HUES64 (cell line): ENCODE measurements at regions not wholly inside any gene's neighbourhood (a gene's known extent, or its start where the extent isn't known, plus 50 kb on each side); places are given as distances from the start of the nearest gene placed in this dataset.

ENCODE experiments used
- H3K27ac ChIP-seq: 2 replicates; pipeline ENCODE4 v1.7.0; 2013; ENCODE audit warnings: low read depth, low read length, inconsistent platforms
- H3K27me3 ChIP-seq: 2 replicates; pipeline ENCODE4 v1.6.1; 2013; ENCODE audit warnings: mild to moderate bottlenecking, low read length; ENCODE audit not compliant: insufficient read depth
- H3K36me3 ChIP-seq: 2 replicates; pipeline ENCODE4 v1.6.1; 2013; ENCODE audit warnings: mild to moderate bottlenecking, low read length; ENCODE audit not compliant: insufficient read depth
- H3K4me1 ChIP-seq: 2 replicates; pipeline ENCODE4 v1.6.1; 2013; ENCODE audit warnings: mild to moderate bottlenecking, low read length, moderate library complexity; ENCODE audit not compliant: insufficient read depth
- H3K4me3 ChIP-seq: 2 replicates; pipeline ENCODE4 v1.5.1; 2013; ENCODE audit warnings: mild to moderate bottlenecking, low read length, moderate library complexity
- H3K9ac ChIP-seq: 2 replicates; pipeline ENCODE4 v1.6.1; 2013; ENCODE audit warnings: mild to moderate bottlenecking, low read depth, low read length
- H3K9me3 ChIP-seq: 2 replicates; pipeline ENCODE4 v1.6.1; 2013; ENCODE audit warnings: low read depth, low read length; ENCODE audit not compliant: insufficient read depth
- WGBS: fragments of 150-250, 120-280 bp; methylation state at CpG from one replicate; pipeline ENCODE4 v1.1.7; 2013; ENCODE audit warnings: missing lambda C conversion rate; 5-methylcytosine and 5-hydroxymethylcytosine counted together

GRCh38 chr3:26068890-26069289 lies 279.0 kb downstream of the OXSM start:
- no peak overlapping the region for H3K9ac ChIP-seq
- H3K27ac ChIP-seq: no peak overlapping the region
- no peaks in the 10 kb centered on the region for H3K4me1 ChIP-seq
- no peaks in the 10 kb centered on the region for H3K9me3 ChIP-seq
- WGBS: 83% methylated on average over 4 of the region's 4 CpGs
- no peak overlapping the region for H3K4me3 ChIP-seq
- H3K27me3 ChIP-seq: no peaks in the 10 kb centered on the region
- no peaks in the 10 kb centered on the region for H3K36me3 ChIP-seq

- H3K4me1 ChIP-seq: no peaks in the 10 kb centered on the region
- no peaks in the 10 kb centered on the region for H3K27me3 ChIP-seq
- no peaks in the 10 kb centered on the region for H3K9me3 ChIP-seq
- H3K27ac ChIP-seq: no peak overlapping the region
- WGBS: 97% methylated on average over 1 of the region's 1 CpG
- H3K4me3 ChIP-seq: no peak overlapping the region
- H3K9ac ChIP-seq: no peak overlapping the region
- no peaks in the 10 kb centered on the region for H3K36me3 ChIP-seq
Measured at GRCh38 chr3:26070854-26071253, 281.0 kb downstream of the OXSM start.

- Histone ChIP-seq H3K27me3 (no peaks in the 10 kb centered on the region), H3K4me3 (no peak overlapping the region), H3K36me3 (no peaks in the 10 kb centered on the region), H3K9me3 (no peaks in the 10 kb centered on the region), H3K27ac (no peak overlapping the region), H3K4me1 (no peaks in the 10 kb centered on the region), H3K9ac (no peak overlapping the region)
- WGBS: no CpG with 5 or more reads among the region's 1 CpG
Measured at GRCh38 chr3:26074080-26074479, 284.2 kb downstream of the OXSM start.

GRCh38 chr3:26078539-26078938 lies 288.6 kb downstream of the OXSM start:
- Histone ChIP-seq H3K9ac (no peak overlapping the region), H3K9me3 (no peaks in the 10 kb centered on the region), H3K27ac (no peak overlapping the region), H3K4me1 (no peaks in the 10 kb centered on the region), H3K36me3 (no peaks in the 10 kb centered on the region), H3K27me3 (no peaks in the 10 kb centered on the region), H3K4me3 (no peak overlapping the region)
- WGBS: 100% methylated on average over 1 of the region's 1 CpG

GRCh38 chr3:26081166-26081565 lies 291.3 kb downstream of the OXSM start:
- no peak overlapping the region for H3K9ac ChIP-seq
- no peaks in the 10 kb centered on the region for H3K4me1 ChIP-seq
- H3K27me3 ChIP-seq: no peaks in the 10 kb centered on the region
- H3K36me3 ChIP-seq: no peaks in the 10 kb centered on the region
- no peak overlapping the region for H3K4me3 ChIP-seq
- 0 out of 2 replicates have a peak, but pooled peaks cover 3% of the 10 kb centered on the region for H3K9me3 ChIP-seq
- no peak overlapping the region for H3K27ac ChIP-seq
- WGBS: 92% methylated on average over 1 of the region's 1 CpG

DNA sequence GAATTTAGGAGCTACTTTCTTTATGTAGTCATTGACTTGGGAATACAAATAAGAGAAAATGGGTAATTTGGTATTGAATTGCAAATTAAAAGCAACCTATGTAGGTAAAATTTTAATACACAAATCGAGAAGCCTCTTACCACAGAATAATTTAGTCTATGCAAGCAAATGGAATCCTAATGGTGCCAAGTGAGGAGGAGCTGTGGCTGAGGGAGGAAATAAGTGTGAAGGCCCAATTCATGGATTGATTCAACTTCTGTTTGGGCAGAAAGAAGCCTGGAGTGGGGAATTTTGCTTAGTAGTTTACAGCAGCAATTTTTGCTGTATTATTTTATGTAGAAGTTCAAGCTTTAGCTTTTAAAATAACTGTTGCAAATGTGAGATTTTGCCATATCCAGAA lies 291.9 kb downstream of the OXSM start:
- no peak overlapping the region for H3K9ac ChIP-seq
- WGBS: no CpG with 5 or more reads among the region's 1 CpG

DNA sequence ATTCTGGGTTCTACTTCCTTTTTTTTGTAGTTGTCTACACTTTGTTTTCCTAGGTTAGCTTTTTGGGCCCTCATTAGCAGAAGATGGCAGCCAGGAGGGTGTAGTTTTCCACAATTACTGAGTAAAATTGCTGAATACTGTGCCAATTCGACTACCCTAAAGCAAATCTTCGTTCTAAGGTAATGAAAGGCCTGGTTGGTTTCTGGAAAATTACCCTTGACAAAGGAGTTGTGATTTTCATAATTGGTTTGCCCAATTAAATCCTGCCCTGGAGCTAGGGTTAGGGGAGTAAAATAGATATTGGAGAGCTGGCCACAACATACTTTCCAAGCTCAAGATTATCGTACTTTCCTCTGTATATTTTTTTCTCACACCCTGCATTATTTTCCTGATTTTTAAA lies 293.0 kb downstream of the OXSM start:
- no peaks in the 10 kb centered on the region for H3K27me3 ChIP-seq
- H3K9me3 ChIP-seq: peaks cover 20% of the 10 kb centered on the region
- no peaks in the 10 kb centered on the region for H3K4me1 ChIP-seq
- no peak overlapping the region for H3K4me3 ChIP-seq
- H3K27ac ChIP-seq: no peak overlapping the region
- no peaks in the 10 kb centered on the region for H3K36me3 ChIP-seq
- no peak overlapping the region for H3K9ac ChIP-seq
- whole genome bisulfite sequencing: 93% methylated on average over 3 of the region's 3 CpGs

More for the DNA sequence above, 291.9 kb downstream of the OXSM start:
- peaks cover 9% of the 10 kb centered on the region for H3K9me3 ChIP-seq
- H3K4me1 ChIP-seq: no peaks in the 10 kb centered on the region
- no peak overlapping the region for H3K27ac ChIP-seq
- no peaks in the 10 kb centered on the region for H3K27me3 ChIP-seq
- H3K36me3 ChIP-seq: no peaks in the 10 kb centered on the region
- H3K4me3 ChIP-seq: no peak overlapping the region

DNA sequence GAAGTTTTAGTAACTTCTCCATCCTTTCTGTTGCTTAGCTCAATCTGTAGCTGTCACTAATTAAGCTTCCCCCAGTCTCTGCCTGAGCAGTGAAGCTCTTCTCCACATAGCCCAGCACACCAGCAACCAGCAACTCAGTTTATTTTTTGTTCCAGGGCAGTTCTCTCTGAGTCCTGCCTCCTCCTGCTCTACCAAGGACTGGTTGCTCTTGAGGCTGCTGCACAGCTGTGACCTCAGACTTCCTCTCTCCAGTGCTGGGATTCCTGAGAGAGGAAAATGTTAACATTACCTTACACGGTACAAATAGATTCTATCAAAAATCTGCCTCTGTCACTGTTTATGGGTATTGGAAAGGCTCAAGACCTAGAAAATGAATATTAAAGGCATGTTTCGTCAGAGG lies 294.7 kb downstream of the OXSM start:
- Histone ChIP-seq H3K4me3 (no peak overlapping the region), H3K4me1 (no peaks in the 10 kb centered on the region), H3K9me3 (peaks cover 21% of the 10 kb centered on the region), H3K27ac (no peak overlapping the region), H3K9ac (no peak overlapping the region), H3K36me3 (no peaks in the 10 kb centered on the region), H3K27me3 (no peaks in the 10 kb centered on the region)
- no CpG with 5 or more reads among the region's 2 CpGs for WGBS

DNA sequence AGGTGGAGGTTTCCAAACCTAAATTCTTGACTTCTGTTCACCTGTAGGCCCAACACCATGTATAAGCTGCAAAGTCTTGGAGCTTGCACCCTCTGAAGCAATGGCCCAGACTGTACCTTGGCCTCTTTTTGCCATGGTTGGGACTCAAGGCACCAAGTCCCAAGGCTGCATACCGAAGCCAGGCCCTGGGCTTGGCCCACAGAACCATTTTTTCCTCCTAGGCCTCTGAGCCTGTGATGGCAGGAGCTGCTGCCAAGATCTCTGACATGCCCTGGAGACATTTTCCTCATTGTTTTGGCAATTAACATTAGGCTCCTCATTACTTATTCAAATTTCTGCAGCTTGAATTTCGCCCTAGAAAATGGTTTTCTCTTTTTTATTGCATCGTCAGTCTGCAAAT lies 297.9 kb downstream of the OXSM start:
- Histone ChIP-seq H3K4me1 (no peaks in the 10 kb centered on the region), H3K9ac (no peak overlapping the region), H3K4me3 (no peak overlapping the region), H3K27ac (no peak overlapping the region), H3K27me3 (no peaks in the 10 kb centered on the region), H3K9me3 (peaks cover 21% of the 10 kb centered on the region), H3K36me3 (no peaks in the 10 kb centered on the region)
- 83% methylated on average over 3 of the region's 3 CpGs for WGBS

DNA sequence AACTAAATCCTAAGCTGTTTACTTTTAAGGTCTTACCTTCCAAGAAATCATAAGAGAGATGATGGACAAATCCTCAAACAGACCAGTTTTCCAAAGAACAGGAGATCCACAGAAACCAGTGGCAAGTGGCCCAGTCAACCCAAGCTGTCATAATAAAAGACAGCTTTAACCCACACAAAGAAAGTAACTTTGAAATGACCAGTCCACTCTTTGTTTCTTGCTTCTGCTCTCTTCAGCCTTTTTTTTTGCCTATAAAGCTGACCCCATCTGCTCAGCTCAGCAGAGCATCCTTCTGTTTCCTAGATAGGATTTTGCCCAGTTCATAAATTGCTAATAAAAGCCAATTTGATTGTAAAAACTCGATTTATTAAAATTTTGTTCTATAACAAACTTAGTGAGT lies 299.4 kb downstream of the OXSM start:
- Histone ChIP-seq H3K4me1 (no peaks in the 10 kb centered on the region), H3K9ac (no peak overlapping the region), H3K4me3 (no peak overlapping the region), H3K27ac (no peak overlapping the region), H3K27me3 (no peaks in the 10 kb centered on the region), H3K9me3 (peaks cover 28% of the 10 kb centered on the region), H3K36me3 (no peaks in the 10 kb centered on the region)
- WGBS: no CpG with 5 or more reads among the region's 1 CpG

DNA sequence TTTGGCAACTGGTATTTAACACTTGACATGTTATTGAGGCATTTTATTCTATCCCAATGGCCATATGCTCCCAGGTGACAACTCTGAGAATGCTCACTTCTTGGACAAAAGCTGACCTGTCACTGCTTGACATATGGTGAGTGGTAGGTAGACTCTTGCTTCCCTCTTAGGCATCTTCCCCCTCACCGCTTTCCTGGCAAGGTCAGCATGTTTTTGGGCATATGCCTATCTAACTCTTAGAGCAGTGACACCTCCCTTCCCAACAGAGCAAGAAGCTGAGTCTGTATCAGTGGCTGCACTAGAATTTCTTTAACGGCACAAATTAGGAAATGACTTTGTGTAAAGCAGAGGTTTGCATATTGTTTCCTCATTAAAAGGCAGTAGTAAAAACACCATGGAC lies 300.7 kb downstream of the OXSM start:
- H3K4me3 ChIP-seq: no peak overlapping the region
- no peak overlapping the region for H3K9ac ChIP-seq
- no peaks in the 10 kb centered on the region for H3K36me3 ChIP-seq
- H3K27me3 ChIP-seq: no peaks in the 10 kb centered on the region
- H3K9me3 ChIP-seq: peaks cover 31% of the 10 kb centered on the region
- 97% methylated on average over 2 of the region's 2 CpGs for WGBS
- H3K4me1 ChIP-seq: no peaks in the 10 kb centered on the region
- no peak overlapping the region for H3K27ac ChIP-seq

- H3K9ac ChIP-seq: no peak overlapping the region
- no peaks in the 10 kb centered on the region for H3K4me1 ChIP-seq
- H3K36me3 ChIP-seq: no peaks in the 10 kb centered on the region
- peaks cover 31% of the 10 kb centered on the region for H3K9me3 ChIP-seq
- H3K27ac ChIP-seq: no peak overlapping the region
- no peak overlapping the region for H3K4me3 ChIP-seq
- no peaks in the 10 kb centered on the region for H3K27me3 ChIP-seq
Measured at GRCh38 chr3:26091096-26091495, 301.2 kb downstream of the OXSM start.
